Testis (tissue), 2 donors: ENCODE measurements at regions not wholly inside any gene's neighbourhood (a gene's known extent, or its start where the extent isn't known, plus 50 kb on each side); places are given as distances from the start of the nearest gene placed in this dataset.

Experiments used
- DNase-seq: peaks from one replicate; pipeline ENCODE4 v3.0.0-alpha.2; 2019
- H3K27ac ChIP-seq, 2 donors: fragments of 200-600 bp; sonication (generic); one replicate each; pipeline ENCODE4 v1.5.1; 2019
- H3K27me3 ChIP-seq: fragments of 200-600 bp; sonication (generic); one replicate; pipeline ENCODE4 v1.5.1; 2019
- H3K36me3 ChIP-seq: fragments of 200-600 bp; sonication (generic); one replicate; pipeline ENCODE4 v1.5.1; 2017; ENCODE audit warnings: low read depth; ENCODE audit errors: missing control alignments
- H3K4me1 ChIP-seq: fragments of 200-600 bp; sonication (generic); one replicate; pipeline ENCODE4 v1.5.1; 2019
- H3K4me3 ChIP-seq, 2 donors: fragments of 200-600 bp; sonication (generic); one replicate each; pipeline ENCODE4 v1.5.1; 2017 to 2019
- H3K9me3 ChIP-seq: fragments of 200-600 bp; sonication (generic); one replicate; pipeline ENCODE4 v1.5.1; 2017
- POLR2A ChIP-seq: fragments of 450-650 bp; IDR thresholded peaks from one replicate; pipeline ENCODE4 v1.6.1; 2017; ENCODE audit warnings: antibody characterized with exemption, mild to moderate bottlenecking, moderate library complexity
- WGBS, 2 donors: methylation state at CpG; one replicate each; pipeline ENCODE4 v1.1.5; 2018; 5-methylcytosine and 5-hydroxymethylcytosine counted together
- intact Hi-C: fragments of 100-400 bp; cut with DNase I; formaldehyde crosslinking; loops from one replicate; pipeline ENCODE4 v1.15.1; 2023; ENCODE audit warnings: low total_unique reads
- TF ChIP-seq, protein P1 (sequence below), 3 experiments: fragments of 450-650 bp in 2 of 3; fragments of 200-600 bp in 1 of 3; sonication (generic) in 1 of 3; IDR thresholded peaks; one replicate each; pipeline ENCODE4 v1.5.1; 2016 to 2019; ENCODE audit warnings: antibody characterized with exemption in 3 of 3, mild to moderate bottlenecking in 2 of 3, moderate library complexity in 1 of 3

- WGBS, 2 donors: 86 to 95% methylated on average over 1 of the region's 1 CpG
- TF ChIP-seq, protein P1, sequence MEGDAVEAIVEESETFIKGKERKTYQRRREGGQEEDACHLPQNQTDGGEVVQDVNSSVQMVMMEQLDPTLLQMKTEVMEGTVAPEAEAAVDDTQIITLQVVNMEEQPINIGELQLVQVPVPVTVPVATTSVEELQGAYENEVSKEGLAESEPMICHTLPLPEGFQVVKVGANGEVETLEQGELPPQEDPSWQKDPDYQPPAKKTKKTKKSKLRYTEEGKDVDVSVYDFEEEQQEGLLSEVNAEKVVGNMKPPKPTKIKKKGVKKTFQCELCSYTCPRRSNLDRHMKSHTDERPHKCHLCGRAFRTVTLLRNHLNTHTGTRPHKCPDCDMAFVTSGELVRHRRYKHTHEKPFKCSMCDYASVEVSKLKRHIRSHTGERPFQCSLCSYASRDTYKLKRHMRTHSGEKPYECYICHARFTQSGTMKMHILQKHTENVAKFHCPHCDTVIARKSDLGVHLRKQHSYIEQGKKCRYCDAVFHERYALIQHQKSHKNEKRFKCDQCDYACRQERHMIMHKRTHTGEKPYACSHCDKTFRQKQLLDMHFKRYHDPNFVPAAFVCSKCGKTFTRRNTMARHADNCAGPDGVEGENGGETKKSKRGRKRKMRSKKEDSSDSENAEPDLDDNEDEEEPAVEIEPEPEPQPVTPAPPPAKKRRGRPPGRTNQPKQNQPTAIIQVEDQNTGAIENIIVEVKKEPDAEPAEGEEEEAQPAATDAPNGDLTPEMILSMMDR (IDR thresholded peaks at IDR 0.05): no peak
- TF ChIP-seq POLR2A: no peak
- Histone ChIP-seq H3K36me3 (no peaks in the 10 kb centered on the region), H3K4me3 (no peak overlapping the region), H3K27ac (no peak overlapping the region), H3K4me1 (no peaks in the 10 kb centered on the region), H3K9me3 (no peaks in the 10 kb centered on the region), H3K27me3 (no peaks in the 10 kb centered on the region)
- no peak for DNase-seq
- intact Hi-C loops: no loop called here
Observed at GRCh38 chr4:12408364-12408763, 979.7 kb upstream of the HS3ST1 start.

DNA sequence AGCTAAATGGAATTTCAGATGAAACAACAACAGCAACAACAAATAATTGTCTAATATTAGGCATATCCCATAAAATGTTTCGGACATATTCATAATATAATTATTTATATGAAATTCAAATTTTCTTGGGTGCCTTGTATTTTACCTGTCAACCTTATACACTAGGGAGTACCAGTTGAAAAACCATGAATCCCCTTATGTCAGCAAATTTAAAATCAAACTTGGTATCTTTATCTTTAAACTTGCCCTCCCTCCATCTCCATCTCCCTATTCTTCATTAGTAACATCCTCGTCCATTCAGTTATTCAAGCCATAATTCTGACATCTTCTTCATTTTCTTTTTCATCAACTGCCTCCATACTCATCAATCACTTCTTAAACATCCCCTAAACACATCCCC lies 974.5 kb upstream of the HS3ST1 start:
- no peak overlapping the region for H3K27ac ChIP-seq
- H3K27me3 ChIP-seq: no peaks in the 10 kb centered on the region
- no peaks in the 10 kb centered on the region for H3K9me3 ChIP-seq
- H3K4me1 ChIP-seq: no peaks in the 10 kb centered on the region
- no peak for TF ChIP-seq POLR2A
- TF ChIP-seq, protein P1 (IDR thresholded peaks at IDR 0.05): no peak
- 79 to 84% methylated on average over 2 of the region's 2 CpGs for WGBS, 2 donors
- H3K36me3 ChIP-seq: no peaks in the 10 kb centered on the region
- no peak overlapping the region for H3K4me3 ChIP-seq
- intact Hi-C loops: no loop called here
- no peak for DNase-seq

DNA sequence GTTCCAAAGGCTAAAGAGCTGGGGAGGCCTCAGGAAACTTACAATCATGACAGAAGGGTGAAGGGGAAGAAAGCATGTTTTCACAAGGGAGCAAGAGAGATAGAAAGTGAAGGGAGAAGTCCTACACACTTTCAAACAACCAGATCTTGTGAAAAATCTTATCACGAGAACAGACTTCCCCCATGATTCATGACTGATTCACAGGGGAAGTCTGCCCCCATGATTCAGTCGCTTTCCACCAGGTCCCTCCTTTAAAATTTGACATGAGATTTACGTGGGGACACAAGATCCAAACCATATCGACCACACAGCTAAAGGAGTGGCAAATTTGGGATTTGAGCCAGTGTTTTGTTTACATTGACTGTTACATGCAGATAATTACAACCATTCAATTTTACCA lies 971.1 kb upstream of the HS3ST1 start:
- Histone ChIP-seq H3K9me3 (no peaks in the 10 kb centered on the region), H3K4me3 (no peak overlapping the region), H3K4me1 (no peaks in the 10 kb centered on the region), H3K36me3 (no peaks in the 10 kb centered on the region), H3K27me3 (no peaks in the 10 kb centered on the region), H3K27ac (no peak overlapping the region)
- TF ChIP-seq, protein P1 (IDR thresholded peaks at IDR 0.05): no peak
- no peak for TF ChIP-seq POLR2A
- WGBS, 2 donors: 49 to 53% methylated on average over 4 of the region's 4 CpGs
- intact Hi-C loops: no loop called here
- no peak for DNase-seq

GRCh38 chr4:12393631-12394262 lies 965.1 kb upstream of the HS3ST1 start:
- no peak overlapping the region for H3K4me3 ChIP-seq
- no peaks in the 10 kb centered on the region for H3K27me3 ChIP-seq
- no peak overlapping the region for H3K27ac ChIP-seq
- intact Hi-C loops: no loop called here
- H3K36me3 ChIP-seq: no peaks in the 10 kb centered on the region
- no peaks in the 10 kb centered on the region for H3K9me3 ChIP-seq
- WGBS, 2 donors: 70 to 77% methylated on average over 2 of the region's 2 CpGs
- H3K4me1 ChIP-seq: no peaks in the 10 kb centered on the region
- DNase-seq: no peak
- TF ChIP-seq POLR2A: no peak
- TF ChIP-seq, protein P1 (IDR thresholded peaks at IDR 0.05): no peak

GRCh38 chr4:12389604-12390003 lies 960.9 kb upstream of the HS3ST1 start:
- H3K27ac ChIP-seq: no peak overlapping the region
- TF ChIP-seq, protein P1 (IDR thresholded peaks at IDR 0.05): no peak
- no peaks in the 10 kb centered on the region for H3K4me1 ChIP-seq
- intact Hi-C loops: no loop called here
- H3K4me3 ChIP-seq: no peak overlapping the region
- no peaks in the 10 kb centered on the region for H3K9me3 ChIP-seq
- no peak for DNase-seq
- H3K36me3 ChIP-seq: no peaks in the 10 kb centered on the region
- H3K27me3 ChIP-seq: no peaks in the 10 kb centered on the region
- 77% methylated on average over 2 of the region's 2 CpGs for WGBS, 2 donors
